Erythroblast (primary cell): ENCODE measurements at regions not wholly inside any gene's neighbourhood (a gene's known extent, or its start where the extent isn't known, plus 50 kb on each side); places are given as distances from the start of the nearest gene placed in this dataset.

Experiments used
- DNase-seq, 2 experiments: peaks; one replicate each; lab custom pipeline; 2025; lab: John Stamatoyannopoulos, UW
- GATA1 ChIP-seq: IDR thresholded peaks from 2 replicates; pipeline ENCODE4 v1.6.1; 2011; ENCODE audit warnings: low read depth, mild to moderate bottlenecking, control low read depth, low read length, moderate library complexity
- POLR2A ChIP-seq: IDR thresholded peaks from 2 replicates; pipeline ENCODE4 v1.6.1; 2011; ENCODE audit warnings: mild to moderate bottlenecking, low read length

- DNase-seq, result peak; percentile 3 to 6
Observed at GRCh38 chr2:206873423-206873822, 65.9 kb upstream of the CPO start.

DNA sequence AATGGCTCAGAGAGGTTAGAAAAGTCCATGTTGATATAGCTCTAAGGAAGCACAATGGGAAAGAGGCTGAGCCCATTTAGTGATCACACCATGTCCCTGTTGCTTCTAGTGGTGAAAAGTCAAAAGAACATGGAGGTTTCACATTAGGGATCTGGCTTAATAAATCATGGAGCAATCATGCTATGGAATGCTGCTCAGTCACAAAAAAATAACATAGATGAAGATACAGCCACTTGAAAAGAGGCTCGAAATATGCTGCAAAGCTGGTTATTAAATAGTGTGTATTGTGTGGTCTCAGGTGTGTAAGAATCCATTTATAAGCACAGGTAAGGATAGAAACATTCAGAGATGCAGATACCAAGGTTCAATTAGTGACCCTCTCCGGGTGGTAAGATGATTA is 63.6 kb upstream of the CPO start:
- TF ChIP-seq POLR2A (no peak), GATA1 (no peak)
- DNase-seq, result no peak

More at GRCh38 chr2:206873423-206873822, 65.9 kb upstream of the CPO start:
- TF ChIP-seq POLR2A, result no peak

- DNase-seq, result no peak
- TF ChIP-seq POLR2A, result no peak
- TF ChIP-seq GATA1, result no peak
Observed at GRCh38 chr2:206876216-206876860, 63.0 kb upstream of the CPO start.

DNA sequence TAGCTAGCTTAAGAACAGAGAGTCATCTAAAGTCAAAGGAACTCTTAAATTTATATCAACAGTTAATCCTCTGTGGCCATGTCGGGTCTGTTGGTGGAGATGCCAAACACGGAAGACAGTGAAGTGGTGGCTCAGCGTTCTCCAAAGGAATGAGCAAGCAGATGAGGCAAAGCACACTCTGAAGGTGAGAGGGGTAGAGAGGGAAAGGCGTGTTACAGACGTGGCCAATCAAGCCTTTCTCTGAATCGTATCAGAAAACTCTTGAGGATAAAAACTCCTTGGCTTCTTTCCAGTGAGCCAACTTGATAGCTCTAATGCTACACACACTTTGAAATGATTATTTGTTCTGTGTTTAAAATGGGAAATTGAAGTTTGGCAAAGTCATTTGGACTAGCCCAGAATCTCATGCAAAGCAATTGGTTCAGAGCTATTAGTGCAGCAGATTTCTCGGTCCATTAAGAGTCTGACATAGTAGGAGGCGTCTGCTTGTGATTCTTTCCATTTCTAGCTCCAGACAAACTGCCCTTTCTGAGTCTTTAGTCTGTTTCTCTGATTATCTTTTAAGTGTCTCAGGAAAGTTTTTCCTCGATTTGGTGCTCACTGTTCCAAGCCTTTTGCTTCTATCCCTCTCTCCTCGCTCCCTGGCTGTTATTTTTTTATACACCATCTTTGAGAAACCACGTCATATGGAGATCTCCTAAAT is 57.5 kb upstream of the CPO start:
- DNase-seq, result no peak
- TF ChIP-seq GATA1 (no peak), POLR2A (no peak)

DNA sequence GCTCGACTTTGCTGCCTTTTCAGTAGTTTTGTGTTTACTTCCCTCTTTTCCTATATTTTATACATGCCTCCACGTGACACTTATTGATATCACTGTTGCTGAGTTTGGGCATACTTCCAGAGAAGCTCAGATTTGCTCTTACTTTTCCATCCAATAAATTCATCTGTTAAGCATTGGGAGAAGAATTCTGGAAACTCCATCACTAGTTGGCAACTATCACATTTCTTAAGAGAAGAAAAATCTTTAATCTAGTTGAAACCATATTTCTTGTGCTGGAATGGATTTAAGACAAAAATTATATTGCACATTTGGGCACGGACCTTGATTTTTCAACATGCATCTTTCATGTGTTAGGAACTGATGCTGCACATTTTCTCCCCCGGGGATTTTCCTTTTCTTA is 52.6 kb upstream of the CPO start:
- DNase-seq, result no peak
- TF ChIP-seq GATA1, result no peak
- no peak for TF ChIP-seq POLR2A

- no peak for DNase-seq
- TF ChIP-seq POLR2A (no peak), GATA1 (no peak)
Observed at GRCh38 chr2:206887745-206888144, 51.6 kb upstream of the CPO start.
